HFFc6 (cell line): ENCODE measurements at regions not wholly inside any gene's neighbourhood (a gene's known extent, or its start where the extent isn't known, plus 50 kb on each side); places are given as distances from the start of the nearest gene placed in this dataset.

Experiments used
- DNase-seq: peaks from one replicate; pipeline ENCODE4 v3.0.0-alpha.2; 2018
- H3K27ac Mint-ChIP-seq: 2 replicates; pipeline ENCODE4 v1.8.0; 2020; ENCODE audit warnings: mild to moderate bottlenecking, mixed read lengths
- H3K27me3 Mint-ChIP-seq: 2 replicates; pipeline ENCODE4 v1.8.0; 2021; ENCODE audit warnings: mild to moderate bottlenecking, moderate library complexity, mixed read lengths; ENCODE audit not compliant: insufficient read depth
- H3K36me3 Mint-ChIP-seq: 2 replicates; pipeline ENCODE4 v1.8.0; 2021; ENCODE audit warnings: low read depth, mixed read lengths
- H3K4me1 Mint-ChIP-seq: 2 replicates; pipeline ENCODE4 v1.8.0; 2020; ENCODE audit warnings: low read depth, mixed read lengths
- H3K4me3 Mint-ChIP-seq: 2 replicates; pipeline ENCODE4 v1.8.0; 2020; ENCODE audit warnings: mild to moderate bottlenecking, moderate library complexity, mixed read lengths
- H3K9me3 Mint-ChIP-seq: 2 replicates; pipeline ENCODE4 v1.8.0; 2020; ENCODE audit warnings: mild to moderate bottlenecking, mixed read lengths
- TF ChIP-seq, protein P1 (sequence below): fragments of 200-600 bp; sonication (generic); IDR thresholded peaks from 2 replicates; pipeline ENCODE4 v1.5.0; 2021; ENCODE audit warnings: antibody characterized with exemption, mild to moderate bottlenecking

DNA sequence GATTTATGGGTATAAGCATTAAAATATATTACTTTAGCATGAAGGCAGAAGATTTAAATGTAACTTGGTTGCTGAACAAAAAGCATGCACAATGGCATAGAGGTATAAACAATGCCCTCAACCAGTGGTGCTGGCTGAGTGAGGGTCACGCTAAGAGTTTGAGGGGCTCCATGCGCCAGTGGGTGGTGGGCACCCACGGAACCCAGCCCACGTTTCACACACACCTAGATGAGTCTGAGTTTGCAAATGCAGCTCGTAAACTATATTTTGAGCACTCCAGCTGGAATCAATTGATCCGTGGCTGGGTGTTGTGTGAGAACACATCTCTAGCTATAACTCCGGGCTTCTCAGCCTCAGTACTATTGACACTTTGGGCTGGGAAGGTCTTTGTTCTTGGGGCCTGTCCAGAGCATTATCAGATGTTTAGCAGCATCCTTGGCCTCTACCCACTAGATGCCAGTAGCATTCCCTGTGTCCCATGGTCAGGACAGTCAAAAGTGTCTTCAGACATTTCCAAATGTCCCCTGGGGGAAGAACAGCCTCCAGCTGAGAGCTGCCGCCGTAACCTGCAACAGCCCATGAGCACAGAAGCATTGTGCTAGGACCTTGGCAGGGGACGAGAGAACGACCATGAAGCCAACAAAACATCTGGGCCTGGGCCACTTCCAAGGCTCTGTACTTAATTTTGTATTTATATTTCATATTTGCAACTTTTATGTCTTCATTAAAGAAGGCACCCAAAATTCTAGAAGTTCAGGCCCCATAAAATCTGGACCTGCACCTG lies 108.1 kb upstream of the SOX1 start:
- Mint-ChIP-seq H3K9me3 (peaks cover 47% of the 10 kb centered on the region), H3K27ac (no peak overlapping the region), H3K27me3 (no peaks in the 10 kb centered on the region; the same call in 1 of the 2 replicates), H3K4me1 (no peaks in the 10 kb centered on the region), H3K4me3 (no peak overlapping the region), H3K36me3 (no peaks in the 10 kb centered on the region; the same call in 1 of the 2 replicates)
- TF ChIP-seq, protein P1, sequence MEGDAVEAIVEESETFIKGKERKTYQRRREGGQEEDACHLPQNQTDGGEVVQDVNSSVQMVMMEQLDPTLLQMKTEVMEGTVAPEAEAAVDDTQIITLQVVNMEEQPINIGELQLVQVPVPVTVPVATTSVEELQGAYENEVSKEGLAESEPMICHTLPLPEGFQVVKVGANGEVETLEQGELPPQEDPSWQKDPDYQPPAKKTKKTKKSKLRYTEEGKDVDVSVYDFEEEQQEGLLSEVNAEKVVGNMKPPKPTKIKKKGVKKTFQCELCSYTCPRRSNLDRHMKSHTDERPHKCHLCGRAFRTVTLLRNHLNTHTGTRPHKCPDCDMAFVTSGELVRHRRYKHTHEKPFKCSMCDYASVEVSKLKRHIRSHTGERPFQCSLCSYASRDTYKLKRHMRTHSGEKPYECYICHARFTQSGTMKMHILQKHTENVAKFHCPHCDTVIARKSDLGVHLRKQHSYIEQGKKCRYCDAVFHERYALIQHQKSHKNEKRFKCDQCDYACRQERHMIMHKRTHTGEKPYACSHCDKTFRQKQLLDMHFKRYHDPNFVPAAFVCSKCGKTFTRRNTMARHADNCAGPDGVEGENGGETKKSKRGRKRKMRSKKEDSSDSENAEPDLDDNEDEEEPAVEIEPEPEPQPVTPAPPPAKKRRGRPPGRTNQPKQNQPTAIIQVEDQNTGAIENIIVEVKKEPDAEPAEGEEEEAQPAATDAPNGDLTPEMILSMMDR, result no peak
- DNase-seq, result no peak

GRCh38 chr13:111960152-111960772 lies 106.7 kb upstream of the SOX1 start:
- no peak overlapping the region for H3K27ac Mint-ChIP-seq
- no peaks in the 10 kb centered on the region for H3K27me3 Mint-ChIP-seq
- H3K9me3 Mint-ChIP-seq, result peaks cover 35% of the 10 kb centered on the region
- no peaks in the 10 kb centered on the region; the same call in 1 of the 2 replicates for H3K36me3 Mint-ChIP-seq
- no peaks in the 10 kb centered on the region for H3K4me1 Mint-ChIP-seq
- no peak overlapping the region for H3K4me3 Mint-ChIP-seq
- TF ChIP-seq, protein P1, result no peak
- DNase-seq, result no peak

- TF ChIP-seq, protein P1, result no peak
- no peak overlapping the region for H3K4me3 Mint-ChIP-seq
- no peaks in the 10 kb centered on the region for H3K27me3 Mint-ChIP-seq
- H3K9me3 Mint-ChIP-seq, result peaks cover 38% of the 10 kb centered on the region
- no peak overlapping the region for H3K27ac Mint-ChIP-seq
- no peaks in the 10 kb centered on the region for H3K4me1 Mint-ChIP-seq
- no peak for DNase-seq
- no peaks in the 10 kb centered on the region; the same call in 1 of the 2 replicates for H3K36me3 Mint-ChIP-seq
These were observed 105.7 kb upstream of the SOX1 start for GRCh38 chr13:111961236-111961635.

DNA sequence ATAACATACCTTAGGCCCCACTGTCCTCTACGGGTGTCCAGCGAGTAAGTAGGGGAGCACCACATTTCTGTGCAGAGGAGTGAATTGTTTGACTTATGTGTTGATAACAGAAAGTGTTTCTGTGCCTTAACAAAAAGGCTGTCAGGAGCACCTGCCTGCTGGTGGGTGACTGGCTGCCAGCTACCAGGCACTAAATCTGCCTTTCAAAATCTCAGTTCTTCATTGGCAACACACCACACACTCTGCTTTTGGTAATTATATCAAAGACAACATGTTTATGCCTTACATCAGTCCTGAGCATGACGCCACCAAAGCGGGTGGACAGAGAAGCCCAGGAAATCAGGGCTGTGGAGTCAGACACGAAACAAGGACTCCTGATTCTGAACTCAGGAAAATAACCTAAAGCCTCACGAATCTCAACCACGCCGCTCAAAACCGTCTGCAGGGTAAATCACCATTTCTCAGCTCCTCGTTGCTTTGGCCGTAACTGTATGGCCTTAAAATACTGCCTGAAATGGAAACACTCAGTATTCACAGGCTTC lies 105.2 kb upstream of the SOX1 start:
- Mint-ChIP-seq H3K27ac (no peak overlapping the region), H3K4me3 (no peak overlapping the region), H3K9me3 (peaks cover 38% of the 10 kb centered on the region), H3K36me3 (no peaks in the 10 kb centered on the region; the same call in 1 of the 2 replicates), H3K4me1 (no peaks in the 10 kb centered on the region), H3K27me3 (no peaks in the 10 kb centered on the region)
- no peak for DNase-seq
- TF ChIP-seq, protein P1, result no peak

DNA sequence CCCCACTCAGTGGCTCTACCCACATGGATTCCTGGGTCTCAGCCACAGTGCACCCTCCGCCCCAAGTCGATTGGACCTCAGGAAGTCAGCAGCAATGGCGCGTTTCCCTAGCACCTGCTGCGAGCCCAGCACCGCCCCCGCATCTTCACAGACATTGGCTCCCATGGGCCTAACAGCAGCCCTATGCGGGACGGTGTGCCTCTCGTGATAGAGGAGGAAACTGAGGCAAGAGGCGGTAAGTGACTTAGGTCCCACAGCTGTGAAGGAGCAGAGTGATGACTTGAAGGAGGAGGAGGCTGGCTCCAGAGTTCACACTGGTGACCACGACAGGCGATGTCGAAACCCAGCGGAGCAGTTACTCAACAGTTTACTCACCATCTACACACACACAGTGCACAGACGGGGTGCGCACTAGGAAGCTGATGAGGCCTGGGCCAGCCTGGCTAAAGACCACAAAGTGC lies 104.5 kb upstream of the SOX1 start:
- Mint-ChIP-seq H3K4me3 (no peak overlapping the region), H3K4me1 (no peaks in the 10 kb centered on the region), H3K27ac (no peak overlapping the region), H3K27me3 (no peaks in the 10 kb centered on the region), H3K36me3 (no peaks in the 10 kb centered on the region; the same call in 1 of the 2 replicates), H3K9me3 (peaks cover 34% of the 10 kb centered on the region)
- no peak for DNase-seq
- TF ChIP-seq, protein P1, result no peak
